RPMI7951 (cell line): ENCODE measurements at regions not wholly inside any gene's neighbourhood (a gene's known extent, or its start where the extent isn't known, plus 50 kb on each side); places are given as distances from the start of the nearest gene placed in this dataset.

Source experiments
- DNase-seq: peaks from one replicate; pipeline ENCODE4 v3.0.0-alpha.2; 2012; ENCODE audit warnings: low read depth

- DNase-seq, result no peak
These were observed 186.9 kb downstream of the EMP1 start for GRCh38 chr12:13383379-13383778.

GRCh38 chr12:13380297-13380696 is 183.8 kb downstream of the EMP1 start:
- DNase-seq, result no peak

DNA sequence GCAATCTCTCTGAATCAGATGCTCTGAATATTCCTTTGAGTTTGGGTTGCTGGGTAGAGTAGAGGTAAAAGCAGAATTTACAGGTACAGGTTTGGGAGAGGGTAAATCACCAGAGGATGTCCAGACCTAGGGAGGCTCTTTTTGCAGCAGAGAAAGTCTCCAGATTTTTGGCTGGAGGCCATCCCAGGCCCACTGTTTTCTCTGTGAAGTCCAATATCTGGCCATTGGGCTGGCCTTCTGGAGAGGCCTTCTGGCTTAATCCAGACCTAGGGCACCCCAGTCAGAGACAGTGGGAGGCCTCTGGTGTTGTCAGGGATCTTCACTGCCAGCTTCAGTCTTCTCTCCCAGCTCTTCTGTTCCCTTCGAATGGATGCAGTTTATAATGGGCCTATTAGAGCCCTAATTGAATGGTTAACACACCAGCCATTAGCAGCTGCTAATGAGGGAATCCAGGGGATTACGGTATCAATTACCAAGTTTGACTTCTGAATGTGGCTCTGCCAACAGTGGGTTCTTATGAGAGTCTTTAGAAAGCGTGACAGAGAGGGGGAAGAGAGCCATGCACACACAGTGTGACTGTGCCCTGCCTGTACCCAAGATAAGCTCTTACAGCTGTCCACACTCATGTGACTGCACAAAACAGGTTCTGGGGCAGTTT is 183.1 kb downstream of the EMP1 start:
- DNase-seq, result no peak

DNA sequence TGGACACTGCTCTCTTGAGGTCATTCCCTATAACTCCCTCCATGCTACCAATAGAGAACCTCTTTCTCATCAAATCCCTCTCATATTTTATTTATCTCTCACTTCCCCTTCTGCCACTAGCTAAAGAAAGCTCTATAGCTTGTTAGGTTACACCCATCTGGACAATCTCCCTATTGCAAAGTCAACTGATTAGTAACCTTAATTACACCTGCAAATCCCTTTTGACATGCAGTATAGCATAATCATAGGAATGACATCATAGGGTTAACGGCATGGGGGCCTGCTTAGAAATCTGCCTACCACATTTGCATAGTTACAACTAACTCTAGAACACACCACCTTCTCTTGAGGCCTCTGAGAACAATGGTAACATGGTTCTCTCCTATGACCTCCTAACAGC is 181.2 kb downstream of the EMP1 start:
- no peak for DNase-seq

GRCh38 chr12:13376610-13377373 is 180.3 kb downstream of the EMP1 start:
- DNase-seq, result no peak

- no peak for DNase-seq
These were observed 179.2 kb downstream of the EMP1 start for GRCh38 chr12:13375583-13376345.

- DNase-seq, result no peak
These were observed 178.3 kb downstream of the EMP1 start for GRCh38 chr12:13374793-13375192.

GRCh38 chr12:13373803-13374202 is 177.3 kb downstream of the EMP1 start:
- DNase-seq, result no peak

GRCh38 chr12:13373131-13373530 is 176.6 kb downstream of the EMP1 start:
- no peak for DNase-seq

DNA sequence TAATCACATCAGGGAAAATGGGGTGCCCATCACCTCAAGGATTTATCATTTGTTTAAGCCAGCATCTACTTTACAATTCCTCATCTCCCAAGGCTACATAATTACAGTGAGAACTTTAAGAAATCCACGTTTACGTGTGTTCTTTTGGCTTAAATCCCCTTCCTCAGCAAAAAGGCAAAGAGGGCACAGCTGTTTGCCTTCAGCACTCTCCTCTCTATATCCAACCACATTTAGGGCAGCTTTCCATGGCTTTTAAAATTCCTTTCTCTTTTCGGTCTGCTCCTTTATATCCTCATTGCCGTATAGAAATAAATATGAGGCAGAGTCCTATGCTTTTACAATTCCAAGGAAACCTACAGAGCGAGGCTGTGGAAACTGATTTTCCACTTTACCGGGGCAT is 175.9 kb downstream of the EMP1 start:
- DNase-seq, result no peak

DNA sequence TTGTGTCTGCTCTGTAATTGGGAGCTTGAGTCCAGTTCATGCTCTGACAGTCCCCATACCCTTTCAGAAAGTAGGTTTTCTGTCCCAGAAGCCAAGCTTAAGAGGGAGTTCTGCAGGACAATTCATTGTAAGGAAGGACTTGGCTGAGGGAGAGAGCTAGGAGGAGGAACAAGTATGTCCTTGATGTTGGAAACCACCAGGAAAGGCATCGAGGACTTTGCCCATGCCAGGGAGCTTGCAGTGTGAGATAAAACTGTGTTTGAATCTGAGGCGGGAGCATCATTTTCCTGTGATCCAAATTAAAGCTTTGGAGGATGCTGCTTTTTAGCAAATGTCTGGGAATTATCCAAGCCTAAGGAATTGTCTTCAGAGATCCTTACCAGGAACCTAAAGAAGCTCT is 175.3 kb downstream of the EMP1 start:
- DNase-seq, result no peak

GRCh38 chr12:13371367-13371766 is 174.8 kb downstream of the EMP1 start:
- no peak for DNase-seq

- no peak for DNase-seq
These were observed 173.0 kb downstream of the EMP1 start for GRCh38 chr12:13369474-13370056.

DNA sequence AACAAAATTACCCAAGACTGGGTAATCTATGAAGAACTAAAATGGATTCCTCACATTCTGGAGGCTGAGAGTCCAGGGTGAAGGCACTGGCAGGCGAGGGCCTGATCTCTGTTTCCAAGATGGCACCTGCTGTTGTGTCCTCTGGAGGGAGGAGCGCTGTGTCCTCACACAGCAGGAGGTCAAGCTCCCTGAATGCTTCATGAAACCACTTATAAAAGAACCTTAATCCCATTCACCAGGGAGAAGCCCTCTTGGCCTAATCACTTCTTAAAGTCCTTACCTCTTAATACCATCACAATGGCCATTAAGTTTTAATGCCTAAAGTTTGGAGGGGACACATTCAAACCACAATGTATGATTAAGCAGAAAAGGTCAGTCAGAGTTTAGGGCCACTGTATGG is 172.4 kb downstream of the EMP1 start:
- DNase-seq, result no peak

GRCh38 chr12:13368431-13368830 is 171.9 kb downstream of the EMP1 start:
- no peak for DNase-seq

GRCh38 chr12:13367973-13368372 is 171.4 kb downstream of the EMP1 start:
- no peak for DNase-seq

- DNase-seq, result no peak
These were observed 169.3 kb downstream of the EMP1 start for GRCh38 chr12:13365748-13366366.

- peak; percentile 59 for DNase-seq
These were observed 165.8 kb downstream of the EMP1 start for GRCh38 chr12:13362260-13362841.

GRCh38 chr12:13359636-13360035 is 163.1 kb downstream of the EMP1 start:
- no peak for DNase-seq

DNA sequence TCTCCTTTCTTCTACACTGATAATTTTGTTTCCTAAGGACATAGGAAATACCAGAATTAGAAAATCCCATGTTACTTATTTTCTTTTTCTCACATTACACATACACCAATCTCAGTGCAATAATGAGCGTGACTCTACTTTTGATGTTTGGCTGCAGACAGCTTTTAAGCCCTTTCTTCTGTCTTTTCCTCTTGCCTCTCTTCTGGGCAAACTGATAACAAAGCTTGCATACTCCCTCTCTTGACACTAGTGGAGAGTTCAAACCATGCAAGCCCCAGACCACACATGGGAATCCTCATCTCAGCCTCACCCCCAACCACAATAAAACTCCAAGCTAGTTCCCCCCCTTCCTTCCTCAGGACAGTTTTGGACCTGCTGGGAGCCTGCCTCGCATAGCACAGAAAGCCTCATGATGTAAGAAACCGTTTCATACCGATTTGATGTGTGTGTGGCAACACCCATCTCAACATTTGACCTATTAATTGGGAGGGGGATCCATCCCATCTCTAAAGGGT is 161.9 kb downstream of the EMP1 start:
- no peak for DNase-seq

DNA sequence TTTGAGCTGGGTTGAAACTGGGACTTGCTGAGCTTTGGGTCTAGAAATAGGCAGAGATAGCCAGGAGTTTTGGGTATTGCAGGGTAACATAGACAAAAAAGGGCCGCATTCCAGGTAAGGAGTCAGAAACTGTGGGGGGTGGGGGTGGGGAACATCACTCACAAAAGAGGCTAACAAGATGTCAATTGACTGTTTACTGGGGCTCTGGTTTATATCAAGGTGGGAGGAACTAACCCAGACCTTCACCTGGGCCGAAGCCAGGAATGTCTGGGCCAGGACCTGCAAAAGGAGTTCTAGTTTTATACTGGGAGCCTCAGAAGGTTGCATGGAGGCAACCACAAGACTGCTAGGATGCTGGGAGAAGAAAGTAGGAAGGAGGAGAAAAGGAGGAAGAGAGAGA is 154.4 kb downstream of the EMP1 start:
- no peak for DNase-seq
